H1 (cell line): ENCODE measurements at regions not wholly inside any gene's neighbourhood (a gene's known extent, or its start where the extent isn't known, plus 50 kb on each side); places are given as distances from the start of the nearest gene placed in this dataset.

ENCODE experiments used
- CTCF ChIA-PET: fragments of 300-600 bp; sonication (Branson Sonifier 250); formaldehyde crosslinking; loops from one replicate; lab custom pipeline; 2021; ENCODE audit not compliant: partially characterized antibody; lab: Charles Lee
- POLR2A ChIA-PET: fragments of 300-600 bp; sonication (Branson Sonifier 250); formaldehyde crosslinking; loops from one replicate; lab custom pipeline; 2021; ENCODE audit warnings: inconsistent platforms; ENCODE audit not compliant: partially characterized antibody; lab: Charles Lee
- DNase-seq, 2 experiments: peaks; one replicate each; pipeline versions ENCODE4 v3.0.0 to v3.0.0-alpha.2; 2010 to 2022; ENCODE audit warnings: low spot score in 2 of 2, low read depth in 1 of 2, mixed read lengths in 1 of 2
- FAIRE-seq: peaks from 2 replicates; lab custom pipeline; 2011; peaks lifted over from hg19 to GRCh38; lab: Jason Lieb, UNC
- H2AFZ ChIP-seq: 2 replicates; pipeline ENCODE4 v1.8.1; 2012; ENCODE audit warnings: low read length, inconsistent platforms
- H2AK5ac ChIP-seq: 2 replicates; pipeline ENCODE4 v1.6.1; 2013; ENCODE audit warnings: low read depth, low read length
- H2BK120ac ChIP-seq: replicated peaks from 2 replicates; pipeline ENCODE3; 2013; ENCODE audit warnings: low read depth, low read length, inconsistent platforms
- H2BK12ac ChIP-seq: 2 replicates; pipeline ENCODE4 v1.6.1; 2013; ENCODE audit warnings: low read depth, low read length
- H2BK15ac ChIP-seq: 2 replicates; pipeline ENCODE4 v1.6.1; 2013; ENCODE audit warnings: low read length
- H2BK20ac ChIP-seq: 2 replicates; pipeline ENCODE4 v1.6.1; 2013; ENCODE audit warnings: low read length
- H2BK5ac ChIP-seq: 2 replicates; pipeline ENCODE4 v1.6.1; 2013; ENCODE audit warnings: low read depth, low read length
- H3K14ac ChIP-seq: 2 replicates; pipeline ENCODE4 v1.6.1; 2013; ENCODE audit warnings: inconsistent platforms; ENCODE audit not compliant: insufficient read length
- H3K18ac ChIP-seq: 2 replicates; pipeline ENCODE4 v1.6.1; 2013; ENCODE audit warnings: low read length; ENCODE audit errors: extremely low read depth
- H3K23ac ChIP-seq: 2 replicates; pipeline ENCODE4 v1.6.1; 2013; ENCODE audit warnings: inconsistent platforms; ENCODE audit not compliant: insufficient read length
- H3K23me2 ChIP-seq: 2 replicates; pipeline ENCODE4 v1.6.1; 2013; ENCODE audit warnings: low read depth, low read length
- H3K27ac ChIP-seq: 2 replicates; pipeline ENCODE4 v1.6.1; 2011; ENCODE audit warnings: low read depth, low read length, inconsistent platforms
- H3K27me3 ChIP-seq, 4 experiments: replicated peaks in 1 of 4; 1 replicate in 1 of 4; 2 replicates in 3 of 4; pipeline versions ENCODE4 v1.6.1 to v1.8.1; 2011 to 2013; ENCODE audit warnings: low read length in 3 of 4, mild to moderate bottlenecking in 3 of 4, inconsistent platforms in 2 of 4, mixed read lengths in 2 of 4, moderate library complexity in 1 of 4; ENCODE audit not compliant: control insufficient read depth in 3 of 4, insufficient read depth in 3 of 4; ENCODE audit errors: extremely low read depth in 1 of 4
- H3K36me3 ChIP-seq, 4 experiments: 2 replicates each; pipeline versions ENCODE4 v1.6.1 to v1.8.1; 2011 to 2013; ENCODE audit warnings: mild to moderate bottlenecking in 4 of 4, low read length in 3 of 4, moderate library complexity in 2 of 4, control low read depth in 1 of 4, inconsistent platforms in 1 of 4; ENCODE audit not compliant: insufficient read depth in 4 of 4, control insufficient read depth in 2 of 4
- H3K4ac ChIP-seq: replicated peaks from 2 replicates; pipeline ENCODE3; 2013; ENCODE audit warnings: low read length, low read depth, mixed read lengths, inconsistent platforms; ENCODE audit not compliant: insufficient read length
- H3K4me1 ChIP-seq, 4 experiments: replicated peaks in 1 of 4; 1 replicate in 1 of 4; 2 replicates in 3 of 4; pipeline versions ENCODE4 v1.6.1 to v1.8.1; 2011 to 2013; ENCODE audit warnings: low read length in 3 of 4, inconsistent platforms in 2 of 4, mixed read lengths in 1 of 4; ENCODE audit not compliant: insufficient read depth in 4 of 4, control insufficient read depth in 3 of 4
- H3K4me2 ChIP-seq, 2 experiments: 2 replicates each; pipeline versions ENCODE4 v1.6.1 to v1.8.1; 2011 to 2013; ENCODE audit warnings: low read depth in 2 of 2, low read length in 2 of 2, control low read depth in 1 of 2, inconsistent platforms in 1 of 2, mild to moderate bottlenecking in 1 of 2; ENCODE audit not compliant: insufficient read depth in 1 of 2
- H3K4me3 ChIP-seq, 4 experiments: fragments of 200-600, 300-600 bp in 1 of 4; sonication (generic), shearing (Covaris generic), sonication (Bioruptor Twin) in 1 of 4; 2 replicates each; pipeline versions ENCODE4 v1.5.1 to v1.8.1; 2011 to 2016; ENCODE audit warnings: low read length in 4 of 4, low read depth in 3 of 4, control low read depth in 2 of 4, inconsistent platforms in 2 of 4, mild to moderate bottlenecking in 2 of 4, mixed read lengths in 1 of 4, moderate library complexity in 1 of 4; ENCODE audit not compliant: insufficient read depth in 2 of 4; ENCODE audit errors: extremely low read depth in 1 of 4
- H3K56ac ChIP-seq: replicated peaks from 2 replicates; pipeline ENCODE3; 2013; ENCODE audit warnings: low read depth, mild to moderate bottlenecking, mixed read lengths, low read length, inconsistent platforms; ENCODE audit not compliant: insufficient read length
- H3K79me1 ChIP-seq: 2 replicates; pipeline ENCODE4 v1.6.1; 2013; ENCODE audit warnings: low read depth, low read length, control low read depth
- H3K79me2 ChIP-seq, 2 experiments: 2 replicates each; pipeline versions ENCODE4 v1.6.1 to v1.8.1; 2012 to 2013; ENCODE audit warnings: low read length in 2 of 2, mild to moderate bottlenecking in 2 of 2, inconsistent platforms in 1 of 2; ENCODE audit not compliant: insufficient read depth in 2 of 2, control insufficient read depth in 1 of 2
- H3K9ac ChIP-seq, 4 experiments: replicated peaks in 1 of 4; 1 replicate in 1 of 4; 2 replicates in 3 of 4; pipeline versions ENCODE4 v1.6.1 to v1.8.1; 2011 to 2013; ENCODE audit warnings: low read depth in 3 of 4, low read length in 3 of 4, control low read depth in 2 of 4, mild to moderate bottlenecking in 2 of 4, moderate library complexity in 2 of 4, inconsistent platforms in 1 of 4; ENCODE audit errors: extremely low read depth in 1 of 4
- H3K9me3 ChIP-seq, 2 experiments: 2 replicates each; pipeline versions ENCODE4 v1.6.1 to v1.8.1; 2012 to 2013; ENCODE audit warnings: mild to moderate bottlenecking in 2 of 2, moderate library complexity in 2 of 2, control low read depth in 1 of 2, inconsistent platforms in 1 of 2, low read depth in 1 of 2, low read length in 1 of 2, mixed read lengths in 1 of 2; ENCODE audit not compliant: insufficient read depth in 2 of 2
- H4K20me1 ChIP-seq, 2 experiments: replicated peaks in 1 of 2; 2 replicates each; pipeline versions ENCODE3 to v1.8.1; 2011 to 2013; ENCODE audit warnings: inconsistent platforms in 2 of 2, low read length in 2 of 2, mild to moderate bottlenecking in 1 of 2; ENCODE audit not compliant: insufficient read depth in 2 of 2, control insufficient read depth in 1 of 2
- H4K5ac ChIP-seq: 2 replicates; pipeline ENCODE4 v1.6.1; 2013; ENCODE audit warnings: low read length, low read depth, mixed read lengths, inconsistent platforms; ENCODE audit not compliant: insufficient read length
- H4K8ac ChIP-seq: 2 replicates; pipeline ENCODE4 v1.8.0; 2013; ENCODE audit warnings: mild to moderate bottlenecking, moderate library complexity, low read length, inconsistent platforms; ENCODE audit not compliant: insufficient read depth; ENCODE audit errors: extremely low read depth
- H4K91ac ChIP-seq: replicated peaks from 2 replicates; pipeline ENCODE3; 2013; ENCODE audit warnings: low read length, mixed read lengths, inconsistent platforms; ENCODE audit not compliant: insufficient read length
- CBX5 ChIP-seq: fragments of 300-800, 300-1000 bp; sonication (generic); IDR thresholded peaks from 2 replicates; pipeline ENCODE4 v1.7.1; 2016; ENCODE audit warnings: antibody characterized with exemption, low read length, low read depth
- CHD1 ChIP-seq: IDR thresholded peaks from 2 replicates; pipeline ENCODE4 v1.6.1; 2012; ENCODE audit warnings: low read depth, low read length, improper control_type of control experiment
- CHD2 ChIP-seq: IDR thresholded peaks from 2 replicates; pipeline ENCODE4 v1.6.1; 2012; ENCODE audit warnings: low read length, improper control_type of control experiment
- CTBP2 ChIP-seq: IDR thresholded peaks from 2 replicates; pipeline ENCODE4 v1.7.0; 2011; ENCODE audit warnings: borderline replicate concordance, mild to moderate bottlenecking, moderate library complexity, mixed read lengths, low read length; ENCODE audit not compliant: insufficient read depth, insufficient read length
- EP300 ChIP-seq, 2 experiments: IDR thresholded peaks; 1 replicate in 1 of 2; 2 replicates in 1 of 2; pipeline ENCODE4 v1.6.1; 2011 to 2012; ENCODE audit warnings: low read depth in 2 of 2, low read length in 2 of 2, mild to moderate bottlenecking in 2 of 2, borderline replicate concordance in 1 of 2, inconsistent platforms in 1 of 2, moderate library complexity in 1 of 2
- GTF2F1 ChIP-seq: IDR thresholded peaks from 2 replicates; pipeline ENCODE4 v1.6.1; 2012; ENCODE audit warnings: low read depth, low read length, improper control_type of control experiment, borderline replicate concordance
- JUND ChIP-seq: IDR thresholded peaks from 2 replicates; pipeline ENCODE4 v1.6.1; 2011; ENCODE audit warnings: mild to moderate bottlenecking, improper control_type of control experiment, low read length
- KDM4A ChIP-seq: IDR thresholded peaks from one replicate; pipeline ENCODE4 v1.7.1; 2012; ENCODE audit warnings: low read depth, mild to moderate bottlenecking, moderate library complexity, low read length, inconsistent platforms; ENCODE audit not compliant: severe bottlenecking
- PHF8 ChIP-seq: fragments of 200-600 bp; sonication (generic); conservative IDR thresholded peaks from 2 replicates; pipeline ENCODE4 v1.7.1; 2012; ENCODE audit warnings: low read depth, mild to moderate bottlenecking, inconsistent platforms, low read length, moderate library complexity
- RFX5 ChIP-seq: IDR thresholded peaks from 2 replicates; pipeline ENCODE4 v1.6.1; 2011; ENCODE audit warnings: low read depth, low read length, improper control_type of control experiment, borderline replicate concordance
- RXRA ChIP-seq: IDR thresholded peaks from 2 replicates; pipeline ENCODE4 v1.6.1; 2011; ENCODE audit warnings: low read depth, mild to moderate bottlenecking, low read length, moderate library complexity; ENCODE audit not compliant: insufficient read depth
- TAF7 ChIP-seq: optimal IDR thresholded peaks from 2 replicates; pipeline ENCODE3; 2011; ENCODE audit warnings: low read depth, mild to moderate bottlenecking, inconsistent platforms, low read length, moderate library complexity, borderline replicate concordance
- TBP ChIP-seq: IDR thresholded peaks from 2 replicates; pipeline ENCODE4 v1.6.1; 2011; ENCODE audit warnings: low read depth, low read length, improper control_type of control experiment
- WGBS, 2 experiments: shearing (Covaris generic) in 1 of 2; methylation state at CpG; one replicate each; pipeline versions ENCODE4 v1.1.6 to v1.1.7; 2013 to 2015; ENCODE audit warnings: low lambda C conversion rate in 2 of 2, mixed read lengths in 2 of 2, inconsistent platforms in 1 of 2, low coverage in 1 of 2, missing lambda C conversion rate in 1 of 2; ENCODE audit not compliant: insufficient replicate concordance in 2 of 2, insufficient coverage in 1 of 2, insufficient read length in 1 of 2; ENCODE audit errors: extremely low coverage in 1 of 2, missing lambda C conversion rate in 1 of 2; 5-methylcytosine and 5-hydroxymethylcytosine counted together

GRCh38 chr7:106376026-106376799 is 91.4 kb upstream of the NAMPT start:
- no peaks in the 10 kb centered on the region for H3K23me2 ChIP-seq
- POLR2A ChIA-PET, result no interaction called here
- no peak overlapping the region for H3K27ac ChIP-seq
- no peaks in the 10 kb centered on the region for H3K36me3 ChIP-seq
- no peak overlapping the region for H3K4ac ChIP-seq
- H3K56ac ChIP-seq, result no peak overlapping the region
- CTCF ChIA-PET, result interaction anchor here (0.9 to 1.2 kb wide), 4 partner anchors 8 to 91 kb away, joined by 3 to 4 read pairs (median 4); partner anchors contain the start of gene NAMPT
- H3K4me3 ChIP-seq, result no peak overlapping the region
- no peak overlapping the region for H3K23ac ChIP-seq
- H4K91ac ChIP-seq, result no peak overlapping the region
- H2BK15ac ChIP-seq, result no peak overlapping the region; the same call in 1 of the 2 replicates
- H3K18ac ChIP-seq, result no peak overlapping the region
- no peak overlapping the region for H2BK120ac ChIP-seq
- DNase-seq, result no peak
- H4K8ac ChIP-seq, result no peak overlapping the region
- no peaks in the 10 kb centered on the region for H3K9me3 ChIP-seq
- no peaks in the 10 kb centered on the region for H4K20me1 ChIP-seq
- peaks cover 0 to 5% (median 2%) of the 10 kb centered on the region in 4 experiments; a peak in 2 of 7 replicates for H3K4me1 ChIP-seq
- H3K27me3 ChIP-seq, result no peaks in the 10 kb centered on the region
- no peak overlapping the region for H4K5ac ChIP-seq
- no peak overlapping the region for H3K14ac ChIP-seq
- no peak for FAIRE-seq
- 84% methylated on average over 3 of the region's 3 CpGs; no CpG with 5 or more reads in 1 of the 2 experiments for WGBS, 2 experiments
- H3K79me1 ChIP-seq, result no peaks in the 10 kb centered on the region
- no peak overlapping the region for H3K4me2 ChIP-seq
- H3K79me2 ChIP-seq, result no peaks in the 10 kb centered on the region
- no peak overlapping the region for H2AFZ ChIP-seq
- H2BK20ac ChIP-seq, result no peak overlapping the region
- no peak overlapping the region for H2BK5ac ChIP-seq
- no peak overlapping the region for H3K9ac ChIP-seq
- H2AK5ac ChIP-seq, result no peak overlapping the region
- no peak overlapping the region for H2BK12ac ChIP-seq
- TF ChIP-seq RXRA (no peak), JUND (no peak), PHF8 (no peak), CBX5 (no peak), GTF2F1 (no peak), TBP (no peak), RFX5 (no peak), TAF7 (no peak), CTBP2 (no peak), KDM4A (no peak), CHD1 (no peak), CHD2 (no peak), EP300 (IDR thresholded peaks at IDR 0.05; ENCODE audit: borderline replicate concordance in 1 of 2, low read depth in 2 of 2, low read length in 2 of 2) (no peak)
